Trophoblast cell (in vitro differentiated cells and primary cell): ENCODE measurements at regions not wholly inside any gene's neighbourhood (a gene's known extent, or its start where the extent isn't known, plus 50 kb on each side); places are given as distances from the start of the nearest gene placed in this dataset.

ENCODE experiments used
- DNase-seq, 2 donors: peaks; one replicate each; pipeline ENCODE4 v3.0.0-alpha.2; 2016
- H2AFZ ChIP-seq: 2 replicates; pipeline ENCODE4 v1.6.1; 2013; ENCODE audit warnings: low read length, moderate library complexity, mild to moderate bottlenecking; ENCODE audit not compliant: insufficient read depth, poor library complexity
- H2AK5ac ChIP-seq: 2 replicates; pipeline ENCODE4 v1.6.1; 2013; ENCODE audit warnings: mild to moderate bottlenecking, low read length
- H2BK120ac ChIP-seq: 2 replicates; pipeline ENCODE4 v1.6.1; 2013; ENCODE audit warnings: low read length, mild to moderate bottlenecking, moderate library complexity; ENCODE audit not compliant: insufficient read depth, poor library complexity
- H2BK12ac ChIP-seq: 2 replicates; pipeline ENCODE4 v1.6.1; 2013; ENCODE audit warnings: mild to moderate bottlenecking, low read length, moderate library complexity
- H2BK5ac ChIP-seq: 2 replicates; pipeline ENCODE4 v1.6.1; 2013; ENCODE audit warnings: low read length, low read depth, moderate library complexity, mild to moderate bottlenecking; ENCODE audit not compliant: poor library complexity
- H3K14ac ChIP-seq: 2 replicates; pipeline ENCODE4 v1.6.1; 2013; ENCODE audit warnings: mild to moderate bottlenecking, low read length
- H3K18ac ChIP-seq: 2 replicates; pipeline ENCODE4 v1.6.1; 2013; ENCODE audit warnings: mild to moderate bottlenecking, low read length
- H3K23ac ChIP-seq: 2 replicates; pipeline ENCODE4 v1.6.1; 2013; ENCODE audit warnings: low read length
- H3K27ac ChIP-seq: 2 replicates; pipeline ENCODE4 v1.5.1; 2013; ENCODE audit warnings: low read depth, mild to moderate bottlenecking, inconsistent platforms, low read length, moderate library complexity
- H3K27me3 ChIP-seq: 2 replicates; pipeline ENCODE4 v1.6.1; 2013; ENCODE audit warnings: inconsistent platforms, mild to moderate bottlenecking, low read length, moderate library complexity; ENCODE audit not compliant: insufficient read depth
- H3K36me3 ChIP-seq, 2 experiments: 1 replicate in 1 of 2; 2 replicates in 1 of 2; pipeline ENCODE4 v1.6.1; 2013; ENCODE audit warnings: low read length in 2 of 2, mild to moderate bottlenecking in 2 of 2, moderate library complexity in 1 of 2; ENCODE audit not compliant: insufficient read depth in 2 of 2, control insufficient read depth in 1 of 2
- H3K4ac ChIP-seq: 2 replicates; pipeline ENCODE4 v1.6.1; 2013; ENCODE audit warnings: low read depth, mild to moderate bottlenecking, low read length, moderate library complexity
- H3K4me1 ChIP-seq, 2 experiments: 1 replicate in 1 of 2; 2 replicates in 1 of 2; pipeline ENCODE4 v1.6.1; 2013; ENCODE audit warnings: low read length in 2 of 2, mild to moderate bottlenecking in 2 of 2, moderate library complexity in 1 of 2; ENCODE audit not compliant: insufficient read depth in 2 of 2, control insufficient read depth in 1 of 2
- H3K4me2 ChIP-seq: 2 replicates; pipeline ENCODE4 v1.6.1; 2013; ENCODE audit warnings: inconsistent platforms, mild to moderate bottlenecking, low read length, moderate library complexity
- H3K4me3 ChIP-seq: 2 replicates; pipeline ENCODE4 v1.5.1; 2013; ENCODE audit warnings: mild to moderate bottlenecking, low read depth, low read length, inconsistent platforms
- H3K79me1 ChIP-seq: one replicate; pipeline ENCODE4 v1.6.1; 2013; ENCODE audit warnings: low read length
- H3K79me2 ChIP-seq: 2 replicates; pipeline ENCODE4 v1.6.1; 2013; ENCODE audit warnings: low read length, mild to moderate bottlenecking; ENCODE audit not compliant: control insufficient read depth, insufficient read depth, poor library complexity
- H3K9ac ChIP-seq: 2 replicates; pipeline ENCODE4 v1.6.1; 2013; ENCODE audit warnings: mild to moderate bottlenecking, low read length
- H3K9me3 ChIP-seq: 2 replicates; pipeline ENCODE4 v1.6.1; 2013; ENCODE audit warnings: low read depth, mild to moderate bottlenecking, control low read depth, inconsistent platforms, low read length; ENCODE audit not compliant: insufficient read depth
- H4K12ac ChIP-seq: 2 replicates; pipeline ENCODE4 v1.6.1; 2013; ENCODE audit warnings: low read depth, mild to moderate bottlenecking, low read length, moderate library complexity
- H4K8ac ChIP-seq: 2 replicates; pipeline ENCODE4 v1.6.1; 2013; ENCODE audit warnings: low read depth, mild to moderate bottlenecking, low read length, moderate library complexity
- H4K91ac ChIP-seq: one replicate; pipeline ENCODE4 v1.6.1; 2013; ENCODE audit warnings: low read depth, mild to moderate bottlenecking, low read length, moderate library complexity
- WGBS: extraction: QIAGEN DNeasy Blood & Tissue Kit; methylation state at CpG from one replicate; pipeline ENCODE4 v1.1.7; 2013; ENCODE audit warnings: missing lambda C conversion rate; ENCODE audit not compliant: insufficient read length, insufficient coverage; ENCODE audit errors: extremely low coverage; 5-methylcytosine and 5-hydroxymethylcytosine counted together

GRCh38 chr3:87136066-87136596 is 91.0 kb upstream of the CHMP2B start:
- Histone ChIP-seq H3K27ac (no peak overlapping the region), H2BK120ac (no peak overlapping the region), H3K4me1 (no peaks in the 10 kb centered on the region), H3K36me3 (no peaks in the 10 kb centered on the region), H4K12ac (no peak overlapping the region), H3K79me1 (no peaks in the 10 kb centered on the region), H3K4me3 (no peak overlapping the region), H3K4me2 (no peak overlapping the region), H2BK12ac (no peak overlapping the region), H3K27me3 (no peaks in the 10 kb centered on the region), H3K4ac (no peak overlapping the region), H3K9me3 (no peaks in the 10 kb centered on the region), H3K9ac (no peak overlapping the region), H2AFZ (no peak overlapping the region), H2BK5ac (no peak overlapping the region), H3K79me2 (no peaks in the 10 kb centered on the region), H3K23ac (no peak overlapping the region), H4K91ac (no peak overlapping the region), H4K8ac (no peak overlapping the region), H2AK5ac (no peak overlapping the region), H3K14ac (no peak overlapping the region), H3K18ac (no peak overlapping the region)
- DNase-seq = peak; percentile 69 to 83
- no CpG with 5 or more reads among the region's 2 CpGs for WGBS

DNA sequence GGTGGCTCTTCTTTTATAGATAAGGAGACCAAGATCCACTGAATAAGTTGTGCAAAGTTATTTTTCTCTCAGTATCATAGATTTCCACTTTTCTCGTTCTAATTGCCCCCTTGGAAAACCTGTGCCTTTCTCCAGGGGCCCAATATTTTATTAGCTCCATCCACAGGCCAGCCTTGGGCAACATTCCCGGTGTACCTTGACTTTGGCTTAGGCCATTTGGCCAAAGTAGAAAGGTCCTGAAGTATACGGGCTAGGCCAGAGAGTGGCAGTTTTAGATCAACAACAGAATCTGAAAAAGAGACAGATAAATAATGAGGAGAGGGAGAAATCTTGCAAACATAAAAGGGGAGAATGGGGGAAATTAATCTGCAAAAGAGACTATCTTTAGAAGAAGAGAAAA is 91.7 kb upstream of the CHMP2B start:
- H3K18ac ChIP-seq = no peak overlapping the region
- H3K4me3 ChIP-seq = no peak overlapping the region
- H3K36me3 ChIP-seq = no peaks in the 10 kb centered on the region
- WGBS = no CpG with 5 or more reads among the region's 3 CpGs
- no peaks in the 10 kb centered on the region for H3K27me3 ChIP-seq
- no peak overlapping the region for H2AFZ ChIP-seq
- no peak overlapping the region for H4K12ac ChIP-seq
- H4K91ac ChIP-seq = no peak overlapping the region
- no peak overlapping the region for H3K4me2 ChIP-seq
- no peak for DNase-seq
- H3K14ac ChIP-seq = no peak overlapping the region
- H4K8ac ChIP-seq = no peak overlapping the region
- no peak overlapping the region for H2BK12ac ChIP-seq
- H3K9me3 ChIP-seq = no peaks in the 10 kb centered on the region
- H2BK5ac ChIP-seq = no peak overlapping the region
- H3K79me2 ChIP-seq = no peaks in the 10 kb centered on the region
- no peak overlapping the region for H3K23ac ChIP-seq
- H3K9ac ChIP-seq = no peak overlapping the region
- no peaks in the 10 kb centered on the region for H3K79me1 ChIP-seq
- no peak overlapping the region for H3K4ac ChIP-seq
- H2AK5ac ChIP-seq = no peak overlapping the region
- H3K27ac ChIP-seq = no peak overlapping the region
- H2BK120ac ChIP-seq = no peak overlapping the region
- no peaks in the 10 kb centered on the region for H3K4me1 ChIP-seq

GRCh38 chr3:87132801-87133200 is 94.3 kb upstream of the CHMP2B start:
- no peak overlapping the region for H3K4me3 ChIP-seq
- H3K23ac ChIP-seq = no peak overlapping the region
- no peak overlapping the region for H4K12ac ChIP-seq
- H3K79me2 ChIP-seq = no peaks in the 10 kb centered on the region
- no peak overlapping the region for H4K91ac ChIP-seq
- H4K8ac ChIP-seq = no peak overlapping the region
- no peak overlapping the region for H2AFZ ChIP-seq
- H2BK5ac ChIP-seq = no peak overlapping the region
- H3K27me3 ChIP-seq = no peaks in the 10 kb centered on the region
- no peak overlapping the region for H3K9ac ChIP-seq
- H2AK5ac ChIP-seq = no peak overlapping the region
- H3K4ac ChIP-seq = no peak overlapping the region
- no peak overlapping the region for H2BK12ac ChIP-seq
- no peak overlapping the region for H3K4me2 ChIP-seq
- no peak overlapping the region for H2BK120ac ChIP-seq
- H3K9me3 ChIP-seq = no peaks in the 10 kb centered on the region
- H3K79me1 ChIP-seq = no peaks in the 10 kb centered on the region
- no peaks in the 10 kb centered on the region for H3K36me3 ChIP-seq
- H3K27ac ChIP-seq = no peak overlapping the region
- peak in 1 of 2 donors; percentile 69 for DNase-seq
- H3K18ac ChIP-seq = no peak overlapping the region
- no peaks in the 10 kb centered on the region for H3K4me1 ChIP-seq
- no CpG with 5 or more reads among the region's 2 CpGs for WGBS
- H3K14ac ChIP-seq = no peak overlapping the region

DNA sequence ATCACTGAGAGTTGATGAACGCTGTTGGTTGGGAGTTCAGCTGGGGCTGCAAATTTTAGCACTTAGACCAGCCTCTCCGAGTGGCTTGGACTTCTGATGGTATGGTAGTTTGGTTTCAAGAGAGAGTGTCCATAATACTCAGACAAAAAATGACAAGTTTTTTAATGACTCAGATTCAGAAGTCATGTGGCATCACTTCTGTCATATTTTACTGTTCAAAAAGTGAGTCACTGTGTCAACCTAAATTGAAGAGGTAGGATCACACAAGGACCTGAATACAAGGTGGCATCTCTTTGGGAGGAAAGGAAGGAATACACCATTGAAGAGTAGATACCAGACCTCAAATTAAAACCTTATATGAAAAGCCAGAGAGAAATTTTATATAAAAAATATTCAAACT is 99.1 kb upstream of the CHMP2B start:
- Histone ChIP-seq H3K4me3 (no peak overlapping the region), H3K9ac (no peak overlapping the region), H3K23ac (no peak overlapping the region), H3K9me3 (no peaks in the 10 kb centered on the region), H2BK5ac (no peak overlapping the region), H3K36me3 (no peaks in the 10 kb centered on the region), H3K79me2 (no peaks in the 10 kb centered on the region), H2AFZ (no peak overlapping the region), H2AK5ac (no peak overlapping the region), H3K4me1 (peaks cover 0 to 3% of the 10 kb centered on the region in 2 experiments), H3K27ac (no peak overlapping the region), H3K27me3 (no peaks in the 10 kb centered on the region), H3K4ac (no peak overlapping the region), H2BK12ac (no peak overlapping the region), H3K14ac (no peak overlapping the region), H3K4me2 (no peak overlapping the region), H3K18ac (no peak overlapping the region), H2BK120ac (no peak overlapping the region), H4K8ac (no peak overlapping the region), H4K91ac (no peak overlapping the region), H3K79me1 (peaks cover 5% of the 10 kb centered on the region), H4K12ac (no peak overlapping the region)
- no CpG with 5 or more reads among the region's 2 CpGs for WGBS
- peak in 1 of 2 donors; percentile 60 for DNase-seq
